IMR-90 (cell line): ENCODE measurements at regions not wholly inside any gene's neighbourhood (a gene's known extent, or its start where the extent isn't known, plus 50 kb on each side); places are given as distances from the start of the nearest gene placed in this dataset.

Experiments
- ATAC-seq: fragments of 200-7000 bp; cut with Tn5 transposase; 2 replicates; pipeline ENCODE4 v1.9.1; 2020; ENCODE audit warnings: low read depth, mild to moderate bottlenecking, moderate library complexity
- BruUV-seq: library from RNA; stranded (reverse); fragments of 400-500 nt; replicated peaks from 2 replicates; lab custom pipeline; 2021; lab: Mats Ljungman, UMichigan
- CTCF ChIA-PET: fragments of 300-600 bp; formaldehyde crosslinking; extraction: SDS; loops from one replicate; lab custom pipeline; 2021; ENCODE audit warnings: antibody characterized with exemption; lab: Yijun Ruan, JAX
- POLR2A ChIA-PET: fragments of 300-600 bp; sonication (Branson Sonifier 250); formaldehyde crosslinking; loops from one replicate; lab custom pipeline; 2022; ENCODE audit warnings: antibody characterized with exemption; ENCODE audit not compliant: unreplicated experiment; lab: Charles Lee
- DNase-seq: peaks from one replicate; pipeline ENCODE4 v3.0.0; 2013
- H2AFZ ChIP-seq: replicated peaks from 2 replicates; pipeline ENCODE3; 2013; ENCODE audit warnings: low read length, mild to moderate bottlenecking; ENCODE audit not compliant: poor library complexity
- H2AK5ac ChIP-seq: 2 replicates; pipeline ENCODE4 v1.6.1; 2013; ENCODE audit warnings: low read depth, low read length, inconsistent platforms
- H2AK9ac ChIP-seq: replicated peaks from 2 replicates; pipeline ENCODE3; 2013; ENCODE audit warnings: mild to moderate bottlenecking, low read depth, low read length, moderate library complexity; ENCODE audit not compliant: poor library complexity
- H2BK120ac ChIP-seq: 2 replicates; pipeline ENCODE4 v1.6.1; 2013; ENCODE audit warnings: low read depth, low read length, inconsistent platforms
- H2BK15ac ChIP-seq: 3 replicates; pipeline ENCODE4 v1.6.1; 2013; ENCODE audit warnings: low read depth, low read length, inconsistent platforms
- H2BK20ac ChIP-seq: 2 replicates; pipeline ENCODE4 v1.6.1; 2013; ENCODE audit warnings: low read depth, mild to moderate bottlenecking, inconsistent platforms, low read length, moderate library complexity
- H2BK5ac ChIP-seq: 2 replicates; pipeline ENCODE4 v1.6.1; 2013; ENCODE audit warnings: mild to moderate bottlenecking, low read depth, low read length, inconsistent platforms; ENCODE audit not compliant: poor library complexity, severe bottlenecking
- H3K14ac ChIP-seq: replicated peaks from 2 replicates; pipeline ENCODE4 v1.6.1; 2013; ENCODE audit warnings: low read depth, low read length, inconsistent platforms
- H3K18ac ChIP-seq: 2 replicates; pipeline ENCODE4 v1.6.1; 2013; ENCODE audit warnings: low read depth, low read length, control low read depth
- H3K23ac ChIP-seq: 2 replicates; pipeline ENCODE4 v1.6.1; 2013; ENCODE audit warnings: low read depth, low read length, inconsistent platforms
- H3K27ac ChIP-seq: 2 replicates; pipeline ENCODE4 v1.5.1; 2013; ENCODE audit warnings: mild to moderate bottlenecking, control low read depth, low read length; ENCODE audit not compliant: insufficient read depth
- H3K27me3 ChIP-seq: 2 replicates; pipeline ENCODE4 v1.6.1; 2013; ENCODE audit warnings: low read length; ENCODE audit not compliant: control insufficient read depth, insufficient read depth
- H3K36me3 ChIP-seq: 2 replicates; pipeline ENCODE4 v1.6.1; 2013; ENCODE audit warnings: low read length, mixed read lengths; ENCODE audit not compliant: control insufficient read depth, insufficient read depth
- H3K4ac ChIP-seq: 2 replicates; pipeline ENCODE4 v1.6.1; 2013; ENCODE audit warnings: low read depth, low read length, inconsistent platforms
- H3K4me1 ChIP-seq: 2 replicates; pipeline ENCODE4 v1.6.1; 2013; ENCODE audit warnings: low read length, mixed read lengths; ENCODE audit not compliant: control insufficient read depth, insufficient read depth
- H3K4me2 ChIP-seq: 2 replicates; pipeline ENCODE4 v1.6.1; 2013; ENCODE audit warnings: low read depth, mild to moderate bottlenecking, control low read depth, low read length, moderate library complexity
- H3K4me3 ChIP-seq: 2 replicates; pipeline ENCODE4 v1.5.1; 2013; ENCODE audit warnings: low read depth, mild to moderate bottlenecking, control low read depth, low read length, moderate library complexity; ENCODE audit not compliant: insufficient read depth
- H3K56ac ChIP-seq: 2 replicates; pipeline ENCODE4 v1.6.1; 2013; ENCODE audit warnings: low read length, inconsistent platforms; ENCODE audit not compliant: insufficient read depth; ENCODE audit errors: extremely low read depth
- H3K79me1 ChIP-seq, 2 experiments: 2 replicates each; pipeline ENCODE4 v1.6.1; 2013; ENCODE audit warnings: low read length in 2 of 2, inconsistent platforms in 1 of 2, low read depth in 1 of 2
- H3K9ac ChIP-seq: 2 replicates; pipeline ENCODE4 v1.6.1; 2013; ENCODE audit warnings: low read depth, low read length, control low read depth
- H3K9me1 ChIP-seq: 2 replicates; pipeline ENCODE4 v1.6.1; 2013; ENCODE audit warnings: low read length, inconsistent platforms; ENCODE audit not compliant: insufficient read depth
- H3K9me3 ChIP-seq: 2 replicates; pipeline ENCODE4 v1.6.1; 2013; ENCODE audit warnings: low read length; ENCODE audit not compliant: control insufficient read depth, insufficient read depth
- H4K20me1 ChIP-seq: 2 replicates; pipeline ENCODE4 v1.6.1; 2013; ENCODE audit warnings: low read length, inconsistent platforms; ENCODE audit not compliant: insufficient read depth
- H4K5ac ChIP-seq: 2 replicates; pipeline ENCODE4 v1.6.1; 2013; ENCODE audit warnings: mild to moderate bottlenecking, low read depth, low read length, control low read depth
- H4K8ac ChIP-seq, 2 experiments: 2 replicates each; pipeline ENCODE4 v1.6.1; 2013; ENCODE audit warnings: low read depth in 2 of 2, low read length in 2 of 2, control low read depth in 1 of 2, inconsistent platforms in 1 of 2
- H4K91ac ChIP-seq: 2 replicates; pipeline ENCODE4 v1.6.1; 2013; ENCODE audit warnings: low read depth, low read length, inconsistent platforms; ENCODE audit not compliant: insufficient read depth
- BHLHE40 ChIP-seq: fragments of 150-350 bp; IDR thresholded peaks from 2 replicates; pipeline ENCODE4 v1.6.1; 2016; ENCODE audit warnings: mild to moderate bottlenecking, low read depth, low read length
- CEBPB ChIP-seq: IDR thresholded peaks from 2 replicates; pipeline ENCODE4 v1.6.1; 2012; ENCODE audit warnings: low read depth, low read length, improper control_type of control experiment
- CTCF ChIP-seq: conservative IDR thresholded peaks from 2 replicates; pipeline ENCODE4 v1.5.1; 2012; ENCODE audit warnings: mild to moderate bottlenecking, low read depth, low read length, improper control_type of control experiment
- MAFK ChIP-seq: IDR thresholded peaks from 2 replicates; pipeline ENCODE4 v1.6.1; 2012; ENCODE audit warnings: low read depth, low read length, improper control_type of control experiment
- MAZ ChIP-seq: IDR thresholded peaks from 2 replicates; pipeline ENCODE4 v1.6.1; 2012; ENCODE audit warnings: low read depth, mild to moderate bottlenecking, low read length, improper control_type of control experiment, moderate library complexity, borderline replicate concordance
- MXI1 ChIP-seq: IDR thresholded peaks from 2 replicates; pipeline ENCODE4 v1.6.1; 2012; ENCODE audit warnings: low read depth, mild to moderate bottlenecking, low read length, moderate library complexity, borderline replicate concordance
- POLR2A ChIP-seq: IDR thresholded peaks from 2 replicates; pipeline ENCODE4 v1.6.1; 2012; ENCODE audit warnings: mild to moderate bottlenecking, low read depth, low read length
- RAD21 ChIP-seq: IDR thresholded peaks from 2 replicates; pipeline ENCODE4 v1.6.1; 2012; ENCODE audit warnings: low read length, improper control_type of control experiment
- RCOR1 ChIP-seq: IDR thresholded peaks from 2 replicates; pipeline ENCODE4 v1.6.1; 2012; ENCODE audit warnings: mild to moderate bottlenecking, low read length, improper control_type of control experiment; ENCODE audit not compliant: insufficient replicate concordance
- RFX5 ChIP-seq: IDR thresholded peaks from 2 replicates; pipeline ENCODE4 v1.8.0; 2012; ENCODE audit warnings: low read depth, mild to moderate bottlenecking, low read length, moderate library complexity
- SMC3 ChIP-seq: fragments of 150-350 bp; IDR thresholded peaks from 2 replicates; pipeline ENCODE4 v1.6.1; 2016; ENCODE audit warnings: low read depth, mild to moderate bottlenecking, antibody characterized with exemption, low read length, moderate library complexity
- WGBS, 2 experiments: methylation state at CpG; one replicate each; pipeline versions ENCODE4 v1.1.5 to v1.1.7; 2013; ENCODE audit warnings: missing lambda C conversion rate in 2 of 2; ENCODE audit not compliant: insufficient read length in 1 of 2; ENCODE audit errors: extremely low coverage in 2 of 2; 5-methylcytosine and 5-hydroxymethylcytosine counted together
- dilution Hi-C: fragments of 300-500 bp; cut with HindIII; formaldehyde crosslinking; loops from one replicate; pipeline ENCODE4 v1.14.3; 2018; ENCODE audit warnings: low sequenced_read_pairs; ENCODE audit not compliant: unreplicated experiment
- in situ Hi-C: fragments of 300-500 bp; cut with MboI; formaldehyde crosslinking; loops from 3 replicates; pipeline ENCODE4 v1.14.3; 2019; ENCODE audit warnings: low sequenced_read_pairs, inconsistent platforms, mixed read lengths
- intact Hi-C: fragments of 100-400 bp; cut with micrococcal nuclease; formaldehyde crosslinking; loops from 2 replicates; pipeline ENCODE4 v1.10.0; 2022
- TF ChIP-seq, protein P1 (sequence below): fragments of 150-350 bp; IDR thresholded peaks from 2 replicates; pipeline ENCODE4 v1.6.1; 2016; ENCODE audit warnings: low read depth, mild to moderate bottlenecking, low read length, moderate library complexity, borderline replicate concordance
- TF ChIP-seq, protein P2 (sequence below): fragments of 150-350 bp; IDR thresholded peaks from 2 replicates; pipeline ENCODE4 v1.6.1; 2017; ENCODE audit warnings: mild to moderate bottlenecking, antibody characterized with exemption, low read length, low read depth

DNA sequence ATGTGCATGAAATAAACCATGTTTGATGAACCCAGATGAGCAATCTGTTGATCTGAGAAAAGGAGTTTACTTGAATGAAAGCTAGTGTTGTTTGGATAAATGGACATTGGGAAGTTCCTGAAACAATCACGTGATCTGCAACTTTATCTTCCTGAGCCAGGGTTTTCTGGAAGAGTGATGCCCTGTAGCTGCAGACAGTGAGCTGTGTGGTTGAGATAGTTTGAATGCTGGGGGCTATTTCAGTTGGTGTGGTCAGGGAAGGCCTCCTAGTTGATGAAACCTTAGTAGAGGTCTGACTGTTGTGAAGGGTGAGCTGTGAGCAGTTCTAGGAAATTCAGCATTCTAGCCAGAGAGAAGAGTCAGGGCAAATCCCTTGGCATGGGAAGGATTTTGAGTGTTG lies 643.7 kb downstream of the UTRN start:
- no peak overlapping the region for H3K18ac ChIP-seq
- H3K4me3 ChIP-seq = no peak overlapping the region
- no peaks in the 10 kb centered on the region for H3K36me3 ChIP-seq
- no peak for TF ChIP-seq BHLHE40
- TF ChIP-seq, protein P1, sequence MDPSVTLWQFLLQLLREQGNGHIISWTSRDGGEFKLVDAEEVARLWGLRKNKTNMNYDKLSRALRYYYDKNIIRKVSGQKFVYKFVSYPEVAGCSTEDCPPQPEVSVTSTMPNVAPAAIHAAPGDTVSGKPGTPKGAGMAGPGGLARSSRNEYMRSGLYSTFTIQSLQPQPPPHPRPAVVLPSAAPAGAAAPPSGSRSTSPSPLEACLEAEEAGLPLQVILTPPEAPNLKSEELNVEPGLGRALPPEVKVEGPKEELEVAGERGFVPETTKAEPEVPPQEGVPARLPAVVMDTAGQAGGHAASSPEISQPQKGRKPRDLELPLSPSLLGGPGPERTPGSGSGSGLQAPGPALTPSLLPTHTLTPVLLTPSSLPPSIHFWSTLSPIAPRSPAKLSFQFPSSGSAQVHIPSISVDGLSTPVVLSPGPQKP = no peak
- no peak for TF ChIP-seq MAFK
- no peak for TF ChIP-seq RFX5
- TF ChIP-seq SMC3 = no peak
- no peak for TF ChIP-seq POLR2A
- TF ChIP-seq RAD21 = no peak
- TF ChIP-seq CEBPB = no peak
- TF ChIP-seq MXI1 = no peak
- TF ChIP-seq CTCF = no peak
- no peak for TF ChIP-seq MAZ
- TF ChIP-seq, protein P2, sequence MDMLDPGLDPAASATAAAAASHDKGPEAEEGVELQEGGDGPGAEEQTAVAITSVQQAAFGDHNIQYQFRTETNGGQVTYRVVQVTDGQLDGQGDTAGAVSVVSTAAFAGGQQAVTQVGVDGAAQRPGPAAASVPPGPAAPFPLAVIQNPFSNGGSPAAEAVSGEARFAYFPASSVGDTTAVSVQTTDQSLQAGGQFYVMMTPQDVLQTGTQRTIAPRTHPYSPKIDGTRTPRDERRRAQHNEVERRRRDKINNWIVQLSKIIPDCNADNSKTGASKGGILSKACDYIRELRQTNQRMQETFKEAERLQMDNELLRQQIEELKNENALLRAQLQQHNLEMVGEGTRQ = no peak
- TF ChIP-seq RCOR1 = no peak
- no peak overlapping the region for H2BK5ac ChIP-seq
- no peak overlapping the region for H3K4ac ChIP-seq
- dilution Hi-C loops (no loop called here), intact Hi-C loops (no loop called here), in situ Hi-C loops (no loop called here)
- no peaks in the 10 kb centered on the region for H3K4me1 ChIP-seq
- no peak for DNase-seq
- H4K8ac ChIP-seq = no peak overlapping the region
- H3K9ac ChIP-seq = no peak overlapping the region
- H3K79me1 ChIP-seq = no peaks in the 10 kb centered on the region
- no peak overlapping the region for H2BK120ac ChIP-seq
- 83% methylated on average over 1 of the region's 1 CpG; no CpG with 5 or more reads in 1 of the 2 experiments for WGBS, 2 experiments
- H2AK9ac ChIP-seq = no peak overlapping the region
- no peak overlapping the region for H3K4me2 ChIP-seq
- no peaks in the 10 kb centered on the region for H3K27me3 ChIP-seq
- no peak overlapping the region for H2BK20ac ChIP-seq
- BruUV-seq = no TSS peak
- H3K9me1 ChIP-seq = no peaks in the 10 kb centered on the region
- ChIA-PET CTCF (no interaction called here), POLR2A (no interaction called here)
- no peak overlapping the region for H3K23ac ChIP-seq
- no peak overlapping the region; the same call in 1 of the 2 replicates for H4K91ac ChIP-seq
- H3K27ac ChIP-seq = no peak overlapping the region
- H4K5ac ChIP-seq = no peak overlapping the region
- no peak overlapping the region for H2BK15ac ChIP-seq
- H3K9me3 ChIP-seq = no peaks in the 10 kb centered on the region
- no peak overlapping the region for H3K14ac ChIP-seq
- H2AFZ ChIP-seq = no peak overlapping the region
- no peak for ATAC-seq
- H3K56ac ChIP-seq = no peak overlapping the region
- no peak overlapping the region for H2AK5ac ChIP-seq
- H4K20me1 ChIP-seq = no peaks in the 10 kb centered on the region
